ENCODE measurements at regions not wholly inside any gene's neighbourhood (a gene's known extent, or its start where the extent isn't known, plus 50 kb on each side); places are given as distances from the start of the nearest gene placed in this dataset.

DNA sequence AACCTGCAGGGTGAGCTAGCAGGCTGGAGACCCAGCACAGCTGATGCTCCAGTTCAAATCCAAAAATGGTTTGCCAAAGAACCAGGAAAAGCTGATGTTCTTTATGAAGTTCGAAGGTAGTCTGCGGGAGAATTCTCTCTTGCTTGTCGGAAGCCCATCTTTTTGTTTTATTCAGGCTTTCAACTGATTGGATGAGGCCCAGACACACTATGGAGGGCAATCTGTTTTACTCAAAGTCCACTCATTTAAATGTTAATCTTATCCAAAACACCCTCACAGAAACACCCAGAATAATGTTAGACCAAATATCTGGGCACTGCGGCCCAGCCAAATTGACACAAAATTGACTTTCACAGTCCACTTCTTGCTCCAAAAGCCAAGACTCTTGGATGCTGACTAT lies 105.6 kb upstream of the PMEPA1 start:
- POLR2A ChIA-PET = no interaction called here
- Histone ChIP-seq H2AFZ (ENCODE audit: low read depth, low read length, poor library complexity, severe bottlenecking) (no peak overlapping the region), H3K4me1 (ENCODE audit: control insufficient read depth in 1 of 2, insufficient read depth in 2 of 2, low read length in 2 of 2) (no peaks in the 10 kb centered on the region), H3K9me2 (ENCODE audit: insufficient read depth) (no peaks in the 10 kb centered on the region), H3K4me2 (ENCODE audit: low read length) (no peak overlapping the region), H3K9me3 (ENCODE audit: control insufficient read depth in 1 of 2, insufficient read depth in 1 of 2, low read depth in 1 of 2, low read length in 2 of 2) (no peaks in the 10 kb centered on the region), H3K36me3 (ENCODE audit: control insufficient read depth in 1 of 2, insufficient read depth in 2 of 2, low read length in 2 of 2) (no peaks in the 10 kb centered on the region), H3K27ac (ENCODE audit: low read depth, low read length) (no peak overlapping the region), H3K9ac (ENCODE audit: low read length) (no peak overlapping the region), H3K27me3 (ENCODE audit: insufficient read depth, low read length) (peaks cover 51% of the 10 kb centered on the region), H3K79me2 (ENCODE audit: insufficient read depth, low read length) (no peaks in the 10 kb centered on the region), H4K20me1 (ENCODE audit: insufficient read depth) (no peaks in the 10 kb centered on the region), H3K4me3 (replicated peaks in 1 of 2; ENCODE audit: low read depth in 1 of 2, low read length in 2 of 2) (no peak overlapping the region)
- no TSS peak for BruUV-seq (replicated peaks)
- CTCF ChIA-PET = no interaction called here
- RAD21 ChIA-PET (ENCODE audit: low non-redundant PET in 1 of 2, low total read pairs in 2 of 2, uncharacterized antibody in 2 of 2, unreplicated experiment in 2 of 2) = no interaction called here
- ATAC-seq (no peak), DNase-seq (ENCODE audit: low read depth, low spot score) (no peak)
- no peak for TF ChIP-seq YY1 (IDR thresholded peaks at IDR 0.05; ENCODE audit: extremely low read depth, insufficient replicate concordance, low read depth, low read length)
- no peak for TF ChIP-seq EZH2phosphoT487 (IDR thresholded peaks at IDR 0.05; ENCODE audit: borderline replicate concordance)
- no peak for TF ChIP-seq TCF7L2 (IDR thresholded peaks at IDR 0.05; ENCODE audit: borderline replicate concordance, extremely low read depth, insufficient read depth, insufficient read length)
- no peak for TF ChIP-seq POLR2A (IDR thresholded peaks at IDR 0.05; ENCODE audit: borderline replicate concordance, extremely low read depth, insufficient read depth, insufficient read length)
- TF ChIP-seq, protein P1, sequence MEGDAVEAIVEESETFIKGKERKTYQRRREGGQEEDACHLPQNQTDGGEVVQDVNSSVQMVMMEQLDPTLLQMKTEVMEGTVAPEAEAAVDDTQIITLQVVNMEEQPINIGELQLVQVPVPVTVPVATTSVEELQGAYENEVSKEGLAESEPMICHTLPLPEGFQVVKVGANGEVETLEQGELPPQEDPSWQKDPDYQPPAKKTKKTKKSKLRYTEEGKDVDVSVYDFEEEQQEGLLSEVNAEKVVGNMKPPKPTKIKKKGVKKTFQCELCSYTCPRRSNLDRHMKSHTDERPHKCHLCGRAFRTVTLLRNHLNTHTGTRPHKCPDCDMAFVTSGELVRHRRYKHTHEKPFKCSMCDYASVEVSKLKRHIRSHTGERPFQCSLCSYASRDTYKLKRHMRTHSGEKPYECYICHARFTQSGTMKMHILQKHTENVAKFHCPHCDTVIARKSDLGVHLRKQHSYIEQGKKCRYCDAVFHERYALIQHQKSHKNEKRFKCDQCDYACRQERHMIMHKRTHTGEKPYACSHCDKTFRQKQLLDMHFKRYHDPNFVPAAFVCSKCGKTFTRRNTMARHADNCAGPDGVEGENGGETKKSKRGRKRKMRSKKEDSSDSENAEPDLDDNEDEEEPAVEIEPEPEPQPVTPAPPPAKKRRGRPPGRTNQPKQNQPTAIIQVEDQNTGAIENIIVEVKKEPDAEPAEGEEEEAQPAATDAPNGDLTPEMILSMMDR (IDR thresholded peaks at IDR 0.05 in 2 of 3, conservative IDR thresholded peaks at IDR 0.05 in 1 of 3; ENCODE audit: borderline replicate concordance in 1 of 3, insufficient read depth in 1 of 3, low read depth in 2 of 3, low read length in 2 of 3) = no peak
- no peak for TF ChIP-seq POLR2AphosphoS5 (IDR thresholded peaks at IDR 0.05; ENCODE audit: low read depth, low read length)
- TF ChIP-seq CEBPB (IDR thresholded peaks at IDR 0.05; ENCODE audit: low read depth) = no peak
- TF ChIP-seq CBX3 (IDR thresholded peaks at IDR 0.05; ENCODE audit: low read depth) = no peak
- TF ChIP-seq ZNF274 (IDR thresholded peaks at IDR 0.05; ENCODE audit: low read depth, low read length) = no peak
- no peak for TF ChIP-seq SP1 (IDR thresholded peaks at IDR 0.05; ENCODE audit: low read depth)
- no peak for TF ChIP-seq SIN3A (IDR thresholded peaks at IDR 0.05; ENCODE audit: low read depth)
- TF ChIP-seq FOSL1 (IDR thresholded peaks at IDR 0.05; ENCODE audit: low read depth) = no peak
- TF ChIP-seq, protein P2, sequence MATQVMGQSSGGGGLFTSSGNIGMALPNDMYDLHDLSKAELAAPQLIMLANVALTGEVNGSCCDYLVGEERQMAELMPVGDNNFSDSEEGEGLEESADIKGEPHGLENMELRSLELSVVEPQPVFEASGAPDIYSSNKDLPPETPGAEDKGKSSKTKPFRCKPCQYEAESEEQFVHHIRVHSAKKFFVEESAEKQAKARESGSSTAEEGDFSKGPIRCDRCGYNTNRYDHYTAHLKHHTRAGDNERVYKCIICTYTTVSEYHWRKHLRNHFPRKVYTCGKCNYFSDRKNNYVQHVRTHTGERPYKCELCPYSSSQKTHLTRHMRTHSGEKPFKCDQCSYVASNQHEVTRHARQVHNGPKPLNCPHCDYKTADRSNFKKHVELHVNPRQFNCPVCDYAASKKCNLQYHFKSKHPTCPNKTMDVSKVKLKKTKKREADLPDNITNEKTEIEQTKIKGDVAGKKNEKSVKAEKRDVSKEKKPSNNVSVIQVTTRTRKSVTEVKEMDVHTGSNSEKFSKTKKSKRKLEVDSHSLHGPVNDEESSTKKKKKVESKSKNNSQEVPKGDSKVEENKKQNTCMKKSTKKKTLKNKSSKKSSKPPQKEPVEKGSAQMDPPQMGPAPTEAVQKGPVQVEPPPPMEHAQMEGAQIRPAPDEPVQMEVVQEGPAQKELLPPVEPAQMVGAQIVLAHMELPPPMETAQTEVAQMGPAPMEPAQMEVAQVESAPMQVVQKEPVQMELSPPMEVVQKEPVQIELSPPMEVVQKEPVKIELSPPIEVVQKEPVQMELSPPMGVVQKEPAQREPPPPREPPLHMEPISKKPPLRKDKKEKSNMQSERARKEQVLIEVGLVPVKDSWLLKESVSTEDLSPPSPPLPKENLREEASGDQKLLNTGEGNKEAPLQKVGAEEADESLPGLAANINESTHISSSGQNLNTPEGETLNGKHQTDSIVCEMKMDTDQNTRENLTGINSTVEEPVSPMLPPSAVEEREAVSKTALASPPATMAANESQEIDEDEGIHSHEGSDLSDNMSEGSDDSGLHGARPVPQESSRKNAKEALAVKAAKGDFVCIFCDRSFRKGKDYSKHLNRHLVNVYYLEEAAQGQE (IDR thresholded peaks at IDR 0.05; ENCODE audit: low read depth) = no peak
- no peak for TF ChIP-seq ATF3 (IDR thresholded peaks at IDR 0.05)
- intact Hi-C loops (cut with micrococcal nuclease) = no loop called here

Measured in HCT116 (cell line).